ENCODE measurements at regions not wholly inside any gene's neighbourhood (a gene's known extent, or its start where the extent isn't known, plus 50 kb on each side); places are given as distances from the start of the nearest gene placed in this dataset.

GRCh38 chr2:8102470-8102869 is 579.4 kb upstream of the ID2 start:
- Histone ChIP-seq H3K9me2 (replicated peaks; ENCODE audit: insufficient read depth, low read length) (no peaks in the 10 kb centered on the region), H3K4me3 (ENCODE audit: low read length) (no peak overlapping the region), H3K36me3 (ENCODE audit: insufficient read depth, low read length) (no peaks in the 10 kb centered on the region), H3K79me2 (ENCODE audit: low read length) (no peaks in the 10 kb centered on the region), H4K20me1 (ENCODE audit: insufficient read depth, low read depth, low read length) (no peaks in the 10 kb centered on the region), H3K9ac (ENCODE audit: low read length) (no peak overlapping the region), H3K4me2 (ENCODE audit: low read depth, low read length, poor library complexity, severe bottlenecking) (no peak overlapping the region), H3K27me3 (ENCODE audit: low read length) (no peaks in the 10 kb centered on the region), H3K27ac (ENCODE audit: low read length) (no peak overlapping the region), H3K4me1 (ENCODE audit: low read length) (no peaks in the 10 kb centered on the region), H2AFZ (ENCODE audit: low read length) (no peak overlapping the region), H3K9me3 (ENCODE audit: low read length) (no peaks in the 10 kb centered on the region)
- no peak for DNase-seq

DNA sequence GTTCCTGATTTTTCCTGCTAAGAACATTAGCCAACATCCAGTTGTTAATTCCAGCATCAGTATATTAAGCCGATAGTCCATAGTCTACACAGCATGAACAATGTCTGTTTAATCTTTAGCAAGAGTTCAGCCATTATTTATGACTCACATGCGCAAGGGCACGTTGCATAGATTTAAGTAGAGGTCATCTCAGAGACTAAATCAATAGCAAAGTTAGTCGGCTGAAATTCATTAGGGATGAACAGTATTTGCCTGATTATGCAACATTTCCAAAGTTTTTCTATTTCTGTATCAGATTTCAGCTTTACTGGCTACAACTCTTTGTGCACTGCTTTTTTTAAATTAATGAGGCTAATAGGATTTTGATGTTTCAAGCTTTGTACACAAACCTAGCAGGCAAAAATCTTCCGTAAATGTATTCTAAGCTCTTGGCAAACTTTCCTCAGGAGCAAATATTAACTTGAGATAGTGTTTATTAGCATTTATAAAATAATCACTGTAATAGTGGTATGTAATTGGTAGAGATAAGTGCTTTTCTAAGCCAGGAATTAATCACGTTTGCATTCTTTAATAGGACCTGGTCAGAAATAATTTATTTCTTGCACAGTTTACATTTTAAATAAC is 578.7 kb upstream of the ID2 start:
- no peaks in the 10 kb centered on the region for H3K4me1 ChIP-seq (ENCODE audit: low read length)
- no peaks in the 10 kb centered on the region for H3K36me3 ChIP-seq (ENCODE audit: insufficient read depth, low read length)
- no peaks in the 10 kb centered on the region for H3K27me3 ChIP-seq (ENCODE audit: low read length)
- H3K4me3 ChIP-seq (ENCODE audit: low read length) = no peak overlapping the region
- no peak overlapping the region for H3K27ac ChIP-seq (ENCODE audit: low read length)
- H3K9me2 ChIP-seq (replicated peaks; ENCODE audit: insufficient read depth, low read length) = no peaks in the 10 kb centered on the region
- H3K9ac ChIP-seq (ENCODE audit: low read length) = no peak overlapping the region
- no peak overlapping the region for H3K4me2 ChIP-seq (ENCODE audit: low read depth, low read length, poor library complexity, severe bottlenecking)
- DNase-seq = no peak
- no peaks in the 10 kb centered on the region for H3K79me2 ChIP-seq (ENCODE audit: low read length)
- no peaks in the 10 kb centered on the region for H4K20me1 ChIP-seq (ENCODE audit: insufficient read depth, low read depth, low read length)
- H2AFZ ChIP-seq (ENCODE audit: low read length) = no peak overlapping the region
- H3K9me3 ChIP-seq (ENCODE audit: low read length) = no peaks in the 10 kb centered on the region

GRCh38 chr2:8107150-8107549 is 574.7 kb upstream of the ID2 start:
- H3K27ac ChIP-seq (ENCODE audit: low read length) = no peak overlapping the region
- no peak overlapping the region for H3K4me3 ChIP-seq (ENCODE audit: low read length)
- no peaks in the 10 kb centered on the region for H4K20me1 ChIP-seq (ENCODE audit: insufficient read depth, low read depth, low read length)
- H2AFZ ChIP-seq (ENCODE audit: low read length) = no peak overlapping the region
- no peaks in the 10 kb centered on the region for H3K79me2 ChIP-seq (ENCODE audit: low read length)
- H3K4me2 ChIP-seq (ENCODE audit: low read depth, low read length, poor library complexity, severe bottlenecking) = no peak overlapping the region
- DNase-seq = no peak
- no peak overlapping the region for H3K9ac ChIP-seq (ENCODE audit: low read length)
- no peaks in the 10 kb centered on the region for H3K9me3 ChIP-seq (ENCODE audit: low read length)
- no peaks in the 10 kb centered on the region for H3K36me3 ChIP-seq (ENCODE audit: insufficient read depth, low read length)
- no peaks in the 10 kb centered on the region for H3K9me2 ChIP-seq (replicated peaks; ENCODE audit: insufficient read depth, low read length)
- peaks cover 7% of the 10 kb centered on the region for H3K4me1 ChIP-seq (ENCODE audit: low read length)
- H3K27me3 ChIP-seq (ENCODE audit: low read length) = no peaks in the 10 kb centered on the region

DNA sequence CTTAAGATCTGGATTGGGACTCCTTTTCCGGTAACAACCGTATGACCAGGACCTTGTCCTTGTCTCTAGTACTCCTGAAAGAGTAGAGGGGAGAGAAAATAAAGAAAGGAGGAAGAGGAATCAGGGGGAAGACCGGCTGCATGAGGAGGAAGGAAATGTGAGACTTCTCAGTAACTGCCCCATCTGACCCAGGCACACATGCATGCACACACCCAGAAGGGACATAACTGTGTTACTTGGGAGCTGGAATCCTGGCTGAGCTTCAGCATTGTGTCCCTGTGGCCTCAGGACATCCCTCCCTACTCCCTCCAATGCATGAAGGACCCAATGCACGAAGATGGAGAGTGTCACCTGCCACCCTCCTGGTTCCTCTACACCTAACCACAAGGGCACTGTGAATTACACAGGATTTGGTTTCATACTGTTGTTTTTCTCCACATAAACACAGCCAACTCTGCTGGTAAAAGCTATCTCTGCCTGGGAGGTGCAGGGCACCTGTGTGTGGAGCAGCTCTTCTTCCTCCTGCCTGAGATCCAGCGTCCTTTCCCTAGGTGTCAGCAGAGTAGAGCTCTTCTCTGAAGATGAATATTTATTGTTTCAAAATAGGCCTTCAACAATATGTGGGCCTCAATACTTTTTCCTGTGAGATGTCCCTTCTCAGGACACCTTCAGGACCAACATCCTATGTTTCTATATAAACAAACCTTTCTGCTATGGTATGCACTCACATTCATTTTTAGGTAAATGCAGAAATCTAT is 574.1 kb upstream of the ID2 start:
- H3K79me2 ChIP-seq (ENCODE audit: low read length) = no peaks in the 10 kb centered on the region
- no peak overlapping the region for H2AFZ ChIP-seq (ENCODE audit: low read length)
- no peak overlapping the region for H3K27ac ChIP-seq (ENCODE audit: low read length)
- H3K9ac ChIP-seq (ENCODE audit: low read length) = no peak overlapping the region
- H4K20me1 ChIP-seq (ENCODE audit: insufficient read depth, low read depth, low read length) = no peaks in the 10 kb centered on the region
- no peaks in the 10 kb centered on the region for H3K9me3 ChIP-seq (ENCODE audit: low read length)
- H3K4me1 ChIP-seq (ENCODE audit: low read length) = peaks cover 7% of the 10 kb centered on the region
- H3K4me2 ChIP-seq (ENCODE audit: low read depth, low read length, poor library complexity, severe bottlenecking) = no peak overlapping the region
- no peak for DNase-seq
- no peak overlapping the region for H3K4me3 ChIP-seq (ENCODE audit: low read length)
- H3K27me3 ChIP-seq (ENCODE audit: low read length) = no peaks in the 10 kb centered on the region
- no peaks in the 10 kb centered on the region for H3K9me2 ChIP-seq (replicated peaks; ENCODE audit: insufficient read depth, low read length)
- H3K36me3 ChIP-seq (ENCODE audit: insufficient read depth, low read length) = no peaks in the 10 kb centered on the region

DNA sequence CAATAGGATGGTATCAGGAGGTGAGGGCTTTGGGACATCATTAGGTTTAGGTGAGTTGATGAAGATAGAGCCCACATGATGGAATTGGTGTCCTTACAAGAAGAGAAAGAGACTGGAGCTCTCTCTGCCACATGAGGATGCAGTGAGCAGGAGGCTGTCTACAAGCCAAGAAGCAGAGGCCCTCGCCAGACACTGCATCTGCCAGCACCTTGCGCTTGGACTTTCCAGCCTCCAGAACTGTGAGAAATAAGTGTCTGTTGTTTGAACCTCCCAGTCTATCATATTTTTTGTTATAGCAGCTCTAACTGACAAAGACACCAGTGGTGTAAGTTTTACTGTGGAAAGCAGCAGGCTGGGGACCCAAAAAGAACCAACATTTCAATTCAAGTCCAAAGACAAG is 571.1 kb upstream of the ID2 start:
- no peak overlapping the region for H3K4me3 ChIP-seq (ENCODE audit: low read length)
- H3K9me3 ChIP-seq (ENCODE audit: low read length) = no peaks in the 10 kb centered on the region
- no peaks in the 10 kb centered on the region for H3K79me2 ChIP-seq (ENCODE audit: low read length)

DNA sequence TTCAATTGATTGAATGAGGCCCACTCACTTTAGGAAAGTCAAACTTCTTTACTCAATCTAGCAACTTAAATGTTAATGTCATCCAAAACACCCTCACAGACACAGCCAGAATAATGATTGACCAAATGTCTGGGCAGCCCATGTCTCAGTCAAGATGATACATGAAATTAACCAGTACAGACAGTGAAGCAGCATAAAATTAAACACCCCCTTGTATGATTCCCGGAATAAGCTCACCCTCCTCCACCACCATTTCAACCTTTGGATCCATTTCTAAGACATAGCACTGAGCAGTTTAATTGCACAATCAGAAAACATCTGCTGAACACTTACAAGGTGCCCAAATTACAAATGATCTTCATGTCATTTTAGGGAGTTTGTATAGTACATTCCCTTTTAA is 570.7 kb upstream of the ID2 start:
- Histone ChIP-seq H3K79me2 (ENCODE audit: low read length) (no peaks in the 10 kb centered on the region), H3K27ac (ENCODE audit: low read length) (no peak overlapping the region), H3K9me3 (ENCODE audit: low read length) (no peaks in the 10 kb centered on the region), H3K9ac (ENCODE audit: low read length) (no peak overlapping the region), H3K27me3 (ENCODE audit: low read length) (no peaks in the 10 kb centered on the region), H3K4me3 (ENCODE audit: low read length) (no peak overlapping the region), H4K20me1 (ENCODE audit: insufficient read depth, low read depth, low read length) (no peaks in the 10 kb centered on the region), H2AFZ (ENCODE audit: low read length) (no peak overlapping the region), H3K9me2 (replicated peaks; ENCODE audit: insufficient read depth, low read length) (no peaks in the 10 kb centered on the region), H3K4me1 (ENCODE audit: low read length) (peaks cover 14% of the 10 kb centered on the region), H3K4me2 (ENCODE audit: low read depth, low read length, poor library complexity, severe bottlenecking) (no peak overlapping the region), H3K36me3 (ENCODE audit: insufficient read depth, low read length) (no peaks in the 10 kb centered on the region)
- no peak for DNase-seq

More for the DNA sequence above, 571.1 kb upstream of the ID2 start:
- no peak for DNase-seq
- Histone ChIP-seq H3K36me3 (ENCODE audit: insufficient read depth, low read length) (no peaks in the 10 kb centered on the region), H3K27me3 (ENCODE audit: low read length) (no peaks in the 10 kb centered on the region), H2AFZ (ENCODE audit: low read length) (no peak overlapping the region), H3K9ac (ENCODE audit: low read length) (no peak overlapping the region), H3K9me2 (replicated peaks; ENCODE audit: insufficient read depth, low read length) (no peaks in the 10 kb centered on the region), H3K4me1 (ENCODE audit: low read length) (peaks cover 9% of the 10 kb centered on the region), H3K27ac (ENCODE audit: low read length) (no peak overlapping the region), H4K20me1 (ENCODE audit: insufficient read depth, low read depth, low read length) (no peaks in the 10 kb centered on the region), H3K4me2 (ENCODE audit: low read depth, low read length, poor library complexity, severe bottlenecking) (no peak overlapping the region)

- H2AFZ ChIP-seq (ENCODE audit: low read length) = no peak overlapping the region
- H3K9ac ChIP-seq (ENCODE audit: low read length) = no peak overlapping the region
- no peaks in the 10 kb centered on the region for H3K36me3 ChIP-seq (ENCODE audit: insufficient read depth, low read length)
- no peak overlapping the region for H3K4me3 ChIP-seq (ENCODE audit: low read length)
- H3K9me2 ChIP-seq (replicated peaks; ENCODE audit: insufficient read depth, low read length) = no peaks in the 10 kb centered on the region
- no peaks in the 10 kb centered on the region for H4K20me1 ChIP-seq (ENCODE audit: insufficient read depth, low read depth, low read length)
- H3K79me2 ChIP-seq (ENCODE audit: low read length) = no peaks in the 10 kb centered on the region
- H3K4me2 ChIP-seq (ENCODE audit: low read depth, low read length, poor library complexity, severe bottlenecking) = no peak overlapping the region
- H3K27me3 ChIP-seq (ENCODE audit: low read length) = no peaks in the 10 kb centered on the region
- H3K27ac ChIP-seq (ENCODE audit: low read length) = no peak overlapping the region
- H3K4me1 ChIP-seq (ENCODE audit: low read length) = peaks cover 14% of the 10 kb centered on the region
- H3K9me3 ChIP-seq (ENCODE audit: low read length) = no peaks in the 10 kb centered on the region
- no peak for DNase-seq
Measured at GRCh38 chr2:8115456-8115855, 566.4 kb upstream of the ID2 start.

DNA sequence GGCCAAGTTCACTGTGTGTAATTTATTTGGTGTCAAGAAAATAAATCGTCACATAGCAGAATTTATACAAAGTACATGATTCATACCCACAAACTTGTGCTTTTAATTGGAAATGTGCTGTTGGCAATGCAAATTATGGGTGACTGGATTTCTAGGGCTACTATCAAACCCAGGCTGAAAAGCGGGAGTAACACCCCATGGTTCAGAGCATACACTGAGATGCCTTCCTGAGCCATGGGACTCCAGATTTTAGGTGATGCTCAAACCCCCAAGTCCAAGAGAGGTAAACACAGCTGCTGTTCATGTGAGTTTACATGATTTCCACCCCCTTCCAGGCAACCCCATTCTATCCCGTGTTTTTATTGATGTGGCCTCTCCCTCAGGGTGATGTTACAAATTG is 565.9 kb upstream of the ID2 start:
- no peak overlapping the region for H3K27ac ChIP-seq (ENCODE audit: low read length)
- no peaks in the 10 kb centered on the region for H4K20me1 ChIP-seq (ENCODE audit: insufficient read depth, low read depth, low read length)
- no peak overlapping the region for H3K4me3 ChIP-seq (ENCODE audit: low read length)
- H3K9me3 ChIP-seq (ENCODE audit: low read length) = no peaks in the 10 kb centered on the region
- H3K4me1 ChIP-seq (ENCODE audit: low read length) = peaks cover 14% of the 10 kb centered on the region
- no peaks in the 10 kb centered on the region for H3K79me2 ChIP-seq (ENCODE audit: low read length)
- no peaks in the 10 kb centered on the region for H3K27me3 ChIP-seq (ENCODE audit: low read length)
- no peak overlapping the region for H3K4me2 ChIP-seq (ENCODE audit: low read depth, low read length, poor library complexity, severe bottlenecking)
- H3K36me3 ChIP-seq (ENCODE audit: insufficient read depth, low read length) = no peaks in the 10 kb centered on the region
- H3K9me2 ChIP-seq (replicated peaks; ENCODE audit: insufficient read depth, low read length) = no peaks in the 10 kb centered on the region
- H3K9ac ChIP-seq (ENCODE audit: low read length) = no peak overlapping the region
- DNase-seq = no peak
- no peak overlapping the region for H2AFZ ChIP-seq (ENCODE audit: low read length)

All from Karpas-422 (cell line).